ENCODE measurements at regions not wholly inside any gene's neighbourhood (a gene's known extent, or its start where the extent isn't known, plus 50 kb on each side); places are given as distances from the start of the nearest gene placed in this dataset.

- TF ChIP-seq POLR2A (IDR thresholded peaks at IDR 0.05; ENCODE audit: low read length), result no peak
- no peak for TF ChIP-seq GATA1 (IDR thresholded peaks at IDR 0.05; ENCODE audit: low read depth, low read length)
These were observed 349.3 kb upstream of the B3GAT1 start for GRCh38 chr11:134761386-134761785.
